LNCAP (cell line): ENCODE measurements at regions not wholly inside any gene's neighbourhood (a gene's known extent, or its start where the extent isn't known, plus 50 kb on each side); places are given as distances from the start of the nearest gene placed in this dataset.

Experiments used
- CTCF ChIP-seq: fragments of 450-650 bp; IDR thresholded peaks from 2 replicates; pipeline ENCODE4 v1.5.1; 2017; ENCODE audit warnings: mild to moderate bottlenecking

GRCh38 chr6:23842760-23843159, 283.3 kb upstream of the NRSN1 start:
- TF ChIP-seq CTCF = no peak

- no peak for TF ChIP-seq CTCF
These were observed 274.5 kb upstream of the NRSN1 start for GRCh38 chr6:23851522-23851921.

GRCh38 chr6:23855497-23856116, 270.4 kb upstream of the NRSN1 start:
- TF ChIP-seq CTCF = no peak

GRCh38 chr6:23870496-23870895, 255.5 kb upstream of the NRSN1 start:
- no peak for TF ChIP-seq CTCF

- no peak for TF ChIP-seq CTCF
These were observed 252.9 kb upstream of the NRSN1 start for GRCh38 chr6:23873161-23873560.

- no peak for TF ChIP-seq CTCF
These were observed 251.0 kb upstream of the NRSN1 start for GRCh38 chr6:23875006-23875405.

- TF ChIP-seq CTCF = no peak
These were observed 246.2 kb upstream of the NRSN1 start for GRCh38 chr6:23879816-23880215.
